H1 (cell line): ENCODE measurements at regions not wholly inside any gene's neighbourhood (a gene's known extent, or its start where the extent isn't known, plus 50 kb on each side); places are given as distances from the start of the nearest gene placed in this dataset.

Source experiments
- CTCF ChIA-PET: fragments of 300-600 bp; sonication (Branson Sonifier 250); formaldehyde crosslinking; loops from one replicate; lab custom pipeline; 2021; ENCODE audit not compliant: partially characterized antibody; lab: Charles Lee
- POLR2A ChIA-PET: fragments of 300-600 bp; sonication (Branson Sonifier 250); formaldehyde crosslinking; loops from one replicate; lab custom pipeline; 2021; ENCODE audit warnings: inconsistent platforms; ENCODE audit not compliant: partially characterized antibody; lab: Charles Lee
- DNase-seq, 2 experiments: peaks; one replicate each; pipeline versions ENCODE4 v3.0.0 to v3.0.0-alpha.2; 2010 to 2022; ENCODE audit warnings: low spot score in 2 of 2, low read depth in 1 of 2, mixed read lengths in 1 of 2
- FAIRE-seq: peaks from 2 replicates; lab custom pipeline; 2011; peaks lifted over from hg19 to GRCh38; lab: Jason Lieb, UNC
- H2AFZ ChIP-seq: 2 replicates; pipeline ENCODE4 v1.8.1; 2012; ENCODE audit warnings: low read length, inconsistent platforms
- H2AK5ac ChIP-seq: 2 replicates; pipeline ENCODE4 v1.6.1; 2013; ENCODE audit warnings: low read depth, low read length
- H2BK120ac ChIP-seq: replicated peaks from 2 replicates; pipeline ENCODE3; 2013; ENCODE audit warnings: low read depth, low read length, inconsistent platforms
- H2BK12ac ChIP-seq: 2 replicates; pipeline ENCODE4 v1.6.1; 2013; ENCODE audit warnings: low read depth, low read length
- H2BK15ac ChIP-seq: 2 replicates; pipeline ENCODE4 v1.6.1; 2013; ENCODE audit warnings: low read length
- H2BK20ac ChIP-seq: 2 replicates; pipeline ENCODE4 v1.6.1; 2013; ENCODE audit warnings: low read length
- H2BK5ac ChIP-seq: 2 replicates; pipeline ENCODE4 v1.6.1; 2013; ENCODE audit warnings: low read depth, low read length
- H3K14ac ChIP-seq: 2 replicates; pipeline ENCODE4 v1.6.1; 2013; ENCODE audit warnings: inconsistent platforms; ENCODE audit not compliant: insufficient read length
- H3K18ac ChIP-seq: 2 replicates; pipeline ENCODE4 v1.6.1; 2013; ENCODE audit warnings: low read length; ENCODE audit errors: extremely low read depth
- H3K23ac ChIP-seq: 2 replicates; pipeline ENCODE4 v1.6.1; 2013; ENCODE audit warnings: inconsistent platforms; ENCODE audit not compliant: insufficient read length
- H3K23me2 ChIP-seq: 2 replicates; pipeline ENCODE4 v1.6.1; 2013; ENCODE audit warnings: low read depth, low read length
- H3K27ac ChIP-seq: 2 replicates; pipeline ENCODE4 v1.6.1; 2011; ENCODE audit warnings: low read depth, low read length, inconsistent platforms
- H3K27me3 ChIP-seq, 4 experiments: replicated peaks in 1 of 4; 1 replicate in 1 of 4; 2 replicates in 3 of 4; pipeline versions ENCODE4 v1.6.1 to v1.8.1; 2011 to 2013; ENCODE audit warnings: low read length in 3 of 4, mild to moderate bottlenecking in 3 of 4, inconsistent platforms in 2 of 4, mixed read lengths in 2 of 4, moderate library complexity in 1 of 4; ENCODE audit not compliant: control insufficient read depth in 3 of 4, insufficient read depth in 3 of 4; ENCODE audit errors: extremely low read depth in 1 of 4
- H3K36me3 ChIP-seq, 4 experiments: 2 replicates each; pipeline versions ENCODE4 v1.6.1 to v1.8.1; 2011 to 2013; ENCODE audit warnings: mild to moderate bottlenecking in 4 of 4, low read length in 3 of 4, moderate library complexity in 2 of 4, control low read depth in 1 of 4, inconsistent platforms in 1 of 4; ENCODE audit not compliant: insufficient read depth in 4 of 4, control insufficient read depth in 2 of 4
- H3K4ac ChIP-seq: replicated peaks from 2 replicates; pipeline ENCODE3; 2013; ENCODE audit warnings: low read length, low read depth, mixed read lengths, inconsistent platforms; ENCODE audit not compliant: insufficient read length
- H3K4me1 ChIP-seq, 4 experiments: replicated peaks in 1 of 4; 1 replicate in 1 of 4; 2 replicates in 3 of 4; pipeline versions ENCODE4 v1.6.1 to v1.8.1; 2011 to 2013; ENCODE audit warnings: low read length in 3 of 4, inconsistent platforms in 2 of 4, mixed read lengths in 1 of 4; ENCODE audit not compliant: insufficient read depth in 4 of 4, control insufficient read depth in 3 of 4
- H3K4me2 ChIP-seq, 2 experiments: 2 replicates each; pipeline versions ENCODE4 v1.6.1 to v1.8.1; 2011 to 2013; ENCODE audit warnings: low read depth in 2 of 2, low read length in 2 of 2, control low read depth in 1 of 2, inconsistent platforms in 1 of 2, mild to moderate bottlenecking in 1 of 2; ENCODE audit not compliant: insufficient read depth in 1 of 2
- H3K4me3 ChIP-seq, 4 experiments: fragments of 200-600, 300-600 bp in 1 of 4; sonication (generic), shearing (Covaris generic), sonication (Bioruptor Twin) in 1 of 4; 2 replicates each; pipeline versions ENCODE4 v1.5.1 to v1.8.1; 2011 to 2016; ENCODE audit warnings: low read length in 4 of 4, low read depth in 3 of 4, control low read depth in 2 of 4, inconsistent platforms in 2 of 4, mild to moderate bottlenecking in 2 of 4, mixed read lengths in 1 of 4, moderate library complexity in 1 of 4; ENCODE audit not compliant: insufficient read depth in 2 of 4; ENCODE audit errors: extremely low read depth in 1 of 4
- H3K56ac ChIP-seq: replicated peaks from 2 replicates; pipeline ENCODE3; 2013; ENCODE audit warnings: low read depth, mild to moderate bottlenecking, mixed read lengths, low read length, inconsistent platforms; ENCODE audit not compliant: insufficient read length
- H3K79me1 ChIP-seq: 2 replicates; pipeline ENCODE4 v1.6.1; 2013; ENCODE audit warnings: low read depth, low read length, control low read depth
- H3K79me2 ChIP-seq, 2 experiments: 2 replicates each; pipeline versions ENCODE4 v1.6.1 to v1.8.1; 2012 to 2013; ENCODE audit warnings: low read length in 2 of 2, mild to moderate bottlenecking in 2 of 2, inconsistent platforms in 1 of 2; ENCODE audit not compliant: insufficient read depth in 2 of 2, control insufficient read depth in 1 of 2
- H3K9ac ChIP-seq, 4 experiments: replicated peaks in 1 of 4; 1 replicate in 1 of 4; 2 replicates in 3 of 4; pipeline versions ENCODE4 v1.6.1 to v1.8.1; 2011 to 2013; ENCODE audit warnings: low read depth in 3 of 4, low read length in 3 of 4, control low read depth in 2 of 4, mild to moderate bottlenecking in 2 of 4, moderate library complexity in 2 of 4, inconsistent platforms in 1 of 4; ENCODE audit errors: extremely low read depth in 1 of 4
- H3K9me3 ChIP-seq, 2 experiments: 2 replicates each; pipeline versions ENCODE4 v1.6.1 to v1.8.1; 2012 to 2013; ENCODE audit warnings: mild to moderate bottlenecking in 2 of 2, moderate library complexity in 2 of 2, control low read depth in 1 of 2, inconsistent platforms in 1 of 2, low read depth in 1 of 2, low read length in 1 of 2, mixed read lengths in 1 of 2; ENCODE audit not compliant: insufficient read depth in 2 of 2
- H4K20me1 ChIP-seq, 2 experiments: replicated peaks in 1 of 2; 2 replicates each; pipeline versions ENCODE3 to v1.8.1; 2011 to 2013; ENCODE audit warnings: inconsistent platforms in 2 of 2, low read length in 2 of 2, mild to moderate bottlenecking in 1 of 2; ENCODE audit not compliant: insufficient read depth in 2 of 2, control insufficient read depth in 1 of 2
- H4K5ac ChIP-seq: 2 replicates; pipeline ENCODE4 v1.6.1; 2013; ENCODE audit warnings: low read length, low read depth, mixed read lengths, inconsistent platforms; ENCODE audit not compliant: insufficient read length
- H4K8ac ChIP-seq: 2 replicates; pipeline ENCODE4 v1.8.0; 2013; ENCODE audit warnings: mild to moderate bottlenecking, moderate library complexity, low read length, inconsistent platforms; ENCODE audit not compliant: insufficient read depth; ENCODE audit errors: extremely low read depth
- H4K91ac ChIP-seq: replicated peaks from 2 replicates; pipeline ENCODE3; 2013; ENCODE audit warnings: low read length, mixed read lengths, inconsistent platforms; ENCODE audit not compliant: insufficient read length
- NRF1 ChIP-seq: IDR thresholded peaks from 2 replicates; pipeline ENCODE4 v1.6.1; 2011; ENCODE audit warnings: mild to moderate bottlenecking, low read depth, low read length, improper control_type of control experiment
- SIN3A ChIP-seq, 2 experiments: IDR thresholded peaks in 1 of 2; conservative IDR thresholded peaks in 1 of 2; 2 replicates each; pipeline ENCODE4 v1.6.1; 2011 to 2012; ENCODE audit warnings: low read length in 2 of 2, improper control_type of control experiment in 1 of 2, low read depth in 1 of 2, mild to moderate bottlenecking in 1 of 2
- USF2 ChIP-seq: IDR thresholded peaks from 2 replicates; pipeline ENCODE4 v1.6.1; 2011; ENCODE audit warnings: low read length, improper control_type of control experiment
- WGBS, 2 experiments: shearing (Covaris generic) in 1 of 2; methylation state at CpG; one replicate each; pipeline versions ENCODE4 v1.1.6 to v1.1.7; 2013 to 2015; ENCODE audit warnings: low lambda C conversion rate in 2 of 2, mixed read lengths in 2 of 2, inconsistent platforms in 1 of 2, low coverage in 1 of 2, missing lambda C conversion rate in 1 of 2; ENCODE audit not compliant: insufficient replicate concordance in 2 of 2, insufficient coverage in 1 of 2, insufficient read length in 1 of 2; ENCODE audit errors: extremely low coverage in 1 of 2, missing lambda C conversion rate in 1 of 2; 5-methylcytosine and 5-hydroxymethylcytosine counted together

GRCh38 chr1:84740050-84740714, 49.9 kb upstream of the SSX2IP start:
- 14% methylated on average over 2 of the region's 2 CpGs; no CpG with 5 or more reads in 1 of the 2 experiments for WGBS, 2 experiments
- H3K79me1 ChIP-seq, result no peaks in the 10 kb centered on the region
- H4K20me1 ChIP-seq, result no peaks in the 10 kb centered on the region
- no peak overlapping the region for H2BK12ac ChIP-seq
- no peak overlapping the region for H2BK20ac ChIP-seq
- no peaks in the 10 kb centered on the region for H3K36me3 ChIP-seq
- no peak overlapping the region for H3K4ac ChIP-seq
- no peak overlapping the region for H2BK15ac ChIP-seq
- H4K91ac ChIP-seq, result no peak overlapping the region
- H3K9me3 ChIP-seq, result no peaks in the 10 kb centered on the region
- H3K27me3 ChIP-seq, result no peaks in the 10 kb centered on the region
- no peak overlapping the region for H2BK120ac ChIP-seq
- H4K5ac ChIP-seq, result no peak overlapping the region
- H3K56ac ChIP-seq, result no peak overlapping the region
- H3K18ac ChIP-seq, result peak overlapping the region; percentile 79
- peak overlapping the region; percentile 25 to 35; a peak in 3 of 4 replicates for H3K4me2 ChIP-seq
- no peak overlapping the region for H4K8ac ChIP-seq
- no peak overlapping the region for H3K27ac ChIP-seq
- TF ChIP-seq USF2, result peak; percentile 72
- TF ChIP-seq NRF1, result no peak
- TF ChIP-seq SIN3A (conservative IDR thresholded peaks at IDR 0.05 in 1 of 2, IDR thresholded peaks at IDR 0.05 in 1 of 2; ENCODE audit: low read depth in 1 of 2, low read length in 2 of 2), result 0 out of 4 replicates have a peak, but pooled peaks of 1 of the 2 experiments have one; percentile 21
- no peak overlapping the region for H3K4me3 ChIP-seq
- no peak overlapping the region for H3K14ac ChIP-seq
- no peaks in the 10 kb centered on the region for H3K79me2 ChIP-seq
- peaks cover 0 to 14% (median 8%) of the 10 kb centered on the region in 4 experiments; a peak in 5 of 7 replicates for H3K4me1 ChIP-seq
- H3K9ac ChIP-seq, result no peak overlapping the region
- no peaks in the 10 kb centered on the region for H3K23me2 ChIP-seq
- no peak overlapping the region; the same call in 1 of the 2 replicates for H2BK5ac ChIP-seq
- CTCF ChIA-PET, result interaction anchor here (0.8 to 6.1 kb wide), 13 partner anchors 10 to 153 kb away, joined by 3 to 34 read pairs (median 4); no protein-coding TSS in a partner anchor
- no peak overlapping the region for H2AK5ac ChIP-seq
- peak overlapping the region; percentile 44; the same call in 1 of the 2 replicates for H2AFZ ChIP-seq
- FAIRE-seq, result no peak
- no peak for DNase-seq
- POLR2A ChIA-PET, result interaction anchor here (1.0 to 1.1 kb wide), 2 partner anchors 17 to 51 kb away, joined by 3 read pairs; no protein-coding TSS in a partner anchor
- no peak overlapping the region for H3K23ac ChIP-seq
